ENCODE measurements at regions not wholly inside any gene's neighbourhood (a gene's known extent, or its start where the extent isn't known, plus 50 kb on each side); places are given as distances from the start of the nearest gene placed in this dataset.

DNA sequence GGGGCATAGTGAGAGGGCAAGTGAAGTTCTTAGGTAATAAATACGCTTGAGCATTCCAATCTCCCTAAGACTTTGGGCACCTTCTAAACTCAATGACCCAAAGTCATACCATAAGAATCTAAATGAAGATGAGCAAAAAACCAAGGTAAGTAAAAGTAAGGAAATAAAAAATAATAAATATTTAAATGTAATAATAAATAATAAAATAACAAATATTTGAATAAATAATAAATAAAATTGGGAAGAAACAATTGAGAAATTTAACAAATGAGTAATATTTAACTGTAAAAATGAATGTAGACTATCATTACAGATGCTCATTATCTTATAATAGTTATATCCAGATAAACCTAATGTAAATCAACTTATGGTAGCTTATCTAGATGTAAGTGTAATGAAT lies 391.7 kb downstream of the WDR72 start:
- TF ChIP-seq, protein P1, sequence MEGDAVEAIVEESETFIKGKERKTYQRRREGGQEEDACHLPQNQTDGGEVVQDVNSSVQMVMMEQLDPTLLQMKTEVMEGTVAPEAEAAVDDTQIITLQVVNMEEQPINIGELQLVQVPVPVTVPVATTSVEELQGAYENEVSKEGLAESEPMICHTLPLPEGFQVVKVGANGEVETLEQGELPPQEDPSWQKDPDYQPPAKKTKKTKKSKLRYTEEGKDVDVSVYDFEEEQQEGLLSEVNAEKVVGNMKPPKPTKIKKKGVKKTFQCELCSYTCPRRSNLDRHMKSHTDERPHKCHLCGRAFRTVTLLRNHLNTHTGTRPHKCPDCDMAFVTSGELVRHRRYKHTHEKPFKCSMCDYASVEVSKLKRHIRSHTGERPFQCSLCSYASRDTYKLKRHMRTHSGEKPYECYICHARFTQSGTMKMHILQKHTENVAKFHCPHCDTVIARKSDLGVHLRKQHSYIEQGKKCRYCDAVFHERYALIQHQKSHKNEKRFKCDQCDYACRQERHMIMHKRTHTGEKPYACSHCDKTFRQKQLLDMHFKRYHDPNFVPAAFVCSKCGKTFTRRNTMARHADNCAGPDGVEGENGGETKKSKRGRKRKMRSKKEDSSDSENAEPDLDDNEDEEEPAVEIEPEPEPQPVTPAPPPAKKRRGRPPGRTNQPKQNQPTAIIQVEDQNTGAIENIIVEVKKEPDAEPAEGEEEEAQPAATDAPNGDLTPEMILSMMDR (IDR thresholded peaks at IDR 0.05), result no peak
- no peak for TF ChIP-seq POLR2A (IDR thresholded peaks at IDR 0.05)
